ENCODE measurements at regions not wholly inside any gene's neighbourhood (a gene's known extent, or its start where the extent isn't known, plus 50 kb on each side); places are given as distances from the start of the nearest gene placed in this dataset.

GRCh38 chr11:69968396-69969347, 109.4 kb upstream of the ANO1 start:
- DNase-seq (ENCODE audit: low read depth), result no peak
- no peak overlapping the region for H3K4me3 ChIP-seq (ENCODE audit: low read depth, low read length)
- no peak for TF ChIP-seq CTCF (IDR thresholded peaks at IDR 0.05; ENCODE audit: low read depth, low read length, missing control alignments)

GRCh38 chr11:69969890-69970784, 108.0 kb upstream of the ANO1 start:
- no peak for TF ChIP-seq CTCF (IDR thresholded peaks at IDR 0.05; ENCODE audit: low read depth, low read length, missing control alignments)
- H3K4me3 ChIP-seq (ENCODE audit: low read depth, low read length), result no peak overlapping the region
- DNase-seq (ENCODE audit: low read depth), result no peak

- no peak overlapping the region for H3K4me3 ChIP-seq (ENCODE audit: low read depth, low read length)
- DNase-seq (ENCODE audit: low read depth), result no peak
- TF ChIP-seq CTCF (IDR thresholded peaks at IDR 0.05; ENCODE audit: low read depth, low read length, missing control alignments), result no peak
Measured at GRCh38 chr11:69970785-69971535, 107.2 kb upstream of the ANO1 start.

- no peak for DNase-seq (ENCODE audit: low read depth)
- no peak overlapping the region for H3K4me3 ChIP-seq (ENCODE audit: low read depth, low read length)
- TF ChIP-seq CTCF (IDR thresholded peaks at IDR 0.05; ENCODE audit: low read depth, low read length, missing control alignments), result no peak
Measured at GRCh38 chr11:69971741-69972140, 106.4 kb upstream of the ANO1 start.

- no peak for TF ChIP-seq CTCF (IDR thresholded peaks at IDR 0.05; ENCODE audit: low read depth, low read length, missing control alignments)
- no peak overlapping the region for H3K4me3 ChIP-seq (ENCODE audit: low read depth, low read length)
- DNase-seq (ENCODE audit: low read depth), result peak; percentile 26
Measured at GRCh38 chr11:69972351-69972802, 105.7 kb upstream of the ANO1 start.

- H3K4me3 ChIP-seq (ENCODE audit: low read depth, low read length), result no peak overlapping the region
- no peak for DNase-seq (ENCODE audit: low read depth)
- TF ChIP-seq CTCF (IDR thresholded peaks at IDR 0.05; ENCODE audit: low read depth, low read length, missing control alignments), result no peak
Measured at GRCh38 chr11:69974528-69974927, 103.6 kb upstream of the ANO1 start.

Measured in GM12864 (cell line).